HepG2 (cell line): ENCODE measurements at regions not wholly inside any gene's neighbourhood (a gene's known extent, or its start where the extent isn't known, plus 50 kb on each side); places are given as distances from the start of the nearest gene placed in this dataset.

Experiments used
- ATAC-seq: fragments of 200-7000 bp; cut with Tn5 transposase; 3 replicates; pipeline ENCODE4 v1.9.1; 2020; ENCODE audit warnings: mild to moderate bottlenecking, moderate library complexity
- BruUV-seq: library from RNA; stranded (reverse); fragments of 400-500 nt; replicated peaks from 2 replicates; lab custom pipeline; 2021; lab: Mats Ljungman, UMichigan
- CTCF ChIA-PET: fragments of 300-600 bp; formaldehyde crosslinking; extraction: SDS; loops from one replicate; lab custom pipeline; 2021; ENCODE audit warnings: low total read pairs, inconsistent platforms, low intra/inter-chr PET ratio; lab: Yijun Ruan, JAX
- POLR2A ChIA-PET: fragments of 350-600 bp; sonication (Branson Sonifier 250); formaldehyde crosslinking; loops from one replicate; lab custom pipeline; 2020; ENCODE audit warnings: antibody characterized with exemption, inconsistent platforms; lab: Yijun Ruan, JAX
- DNase-seq: peaks from one replicate; pipeline ENCODE4 v3.0.0-alpha.2; 2015; ENCODE audit warnings: low spot score
- FAIRE-seq: peaks from 3 replicates; lab custom pipeline; 2011; peaks lifted over from hg19 to GRCh38; lab: Jason Lieb, UNC
- H2AFZ ChIP-seq: one replicate; pipeline ENCODE4 v1.6.1; 2011; ENCODE audit warnings: low read length, inconsistent platforms
- H3K27ac ChIP-seq: fragments of 300-600 bp; 3 replicates; pipeline ENCODE4 v1.8.0; 2011; ENCODE audit warnings: mixed run types, mild to moderate bottlenecking, mixed read lengths, low read length, inconsistent platforms; ENCODE audit not compliant: insufficient read depth; ENCODE audit errors: extremely low read length
- H3K27me3 ChIP-seq, 2 experiments: fragments of 200-600 bp in 1 of 2; 2 replicates in 1 of 2; 3 replicates in 1 of 2; pipeline versions ENCODE4 v1.6.0 to v1.8.0; 2011; ENCODE audit warnings: low read length in 2 of 2, mild to moderate bottlenecking in 2 of 2, moderate library complexity in 2 of 2, inconsistent platforms in 1 of 2; ENCODE audit not compliant: insufficient read depth in 2 of 2, control insufficient read depth in 1 of 2
- H3K36me3 ChIP-seq, 2 experiments: fragments of 200-600 bp in 1 of 2; replicated peaks in 1 of 2; 2 replicates in 1 of 2; 3 replicates in 1 of 2; pipeline versions ENCODE4 v1.5.1 to v1.8.0; 2011; ENCODE audit warnings: low read length in 2 of 2, inconsistent platforms in 1 of 2; ENCODE audit not compliant: insufficient read depth in 2 of 2, control insufficient read depth in 1 of 2
- H3K4me1 ChIP-seq: 2 replicates; pipeline ENCODE4 v1.5.1; 2012; ENCODE audit warnings: low read length, inconsistent platforms; ENCODE audit not compliant: insufficient read depth
- H3K4me2 ChIP-seq: 2 replicates; pipeline ENCODE4 v1.6.0; 2011; ENCODE audit warnings: low read depth, low read length, inconsistent platforms
- H3K4me3 ChIP-seq, 3 experiments: fragments of 200-600 bp in 1 of 3; sonication (generic), shearing (Covaris generic) in 1 of 3; replicated peaks in 1 of 3; 2 replicates each; pipeline ENCODE4 v1.5.1; 2011 to 2016; ENCODE audit warnings: low read length in 3 of 3, inconsistent platforms in 2 of 3, low read depth in 2 of 3, mild to moderate bottlenecking in 2 of 3, control low read depth in 1 of 3, mixed read lengths in 1 of 3; ENCODE audit not compliant: insufficient read depth in 1 of 3
- H3K79me2 ChIP-seq: one replicate; pipeline ENCODE4 v1.6.1; 2011; ENCODE audit warnings: low read length, inconsistent platforms; ENCODE audit not compliant: insufficient read depth
- H3K9ac ChIP-seq: 2 replicates; pipeline ENCODE4 v1.6.0; 2011; ENCODE audit warnings: mild to moderate bottlenecking, low read depth, low read length, inconsistent platforms; ENCODE audit not compliant: insufficient read depth
- H3K9me3 ChIP-seq: 2 replicates; pipeline ENCODE4 v1.5.1; 2012; ENCODE audit warnings: mild to moderate bottlenecking, low read length
- H4K20me1 ChIP-seq: 2 replicates; pipeline ENCODE4 v1.6.0; 2011; ENCODE audit warnings: inconsistent platforms, mild to moderate bottlenecking, low read length, moderate library complexity; ENCODE audit not compliant: insufficient read depth
- ATF5 ChIP-seq: sonication (generic); formaldehyde crosslinking; IDR thresholded peaks from 2 replicates; pipeline ENCODE4 v1.4.0; 2020; ENCODE audit warnings: mild to moderate bottlenecking, low read depth, missing genetic modification reagents
- DNMT1 ChIP-seq: sonication (generic); formaldehyde crosslinking; IDR thresholded peaks from 2 replicates; pipeline ENCODE4 v1.5.1; 2020; ENCODE audit warnings: mild to moderate bottlenecking, missing genetic modification reagents
- GABPB1 ChIP-seq: IDR thresholded peaks from 2 replicates; pipeline ENCODE4 v1.6.1; 2016; ENCODE audit warnings: mild to moderate bottlenecking, missing genetic modification reagents, moderate library complexity, missing compliant biosample characterization
- HOXD1 ChIP-seq: sonication (generic); formaldehyde crosslinking; IDR thresholded peaks from 2 replicates; pipeline ENCODE4 v1.5.0; 2020; ENCODE audit warnings: missing genetic modification reagents
- NCOA1 ChIP-seq: sonication (generic); formaldehyde crosslinking; IDR thresholded peaks from 2 replicates; pipeline ENCODE4 v1.9.0; 2021; ENCODE audit warnings: missing genetic modification reagents
- PRDM10 ChIP-seq: sonication (generic); formaldehyde crosslinking; IDR thresholded peaks from 2 replicates; pipeline ENCODE4 v1.4.0; 2020; ENCODE audit warnings: low read depth, missing genetic modification reagents
- SIN3B ChIP-seq: fragments of 150-350 bp; IDR thresholded peaks from 2 replicates; pipeline ENCODE4 v1.6.1; 2014; ENCODE audit warnings: low read length
- THAP7 ChIP-seq: sonication (generic); formaldehyde crosslinking; IDR thresholded peaks from 2 replicates; pipeline ENCODE4 v1.8.1; 2023; ENCODE audit warnings: mild to moderate bottlenecking, missing genetic modification reagents
- ZBTB44 ChIP-seq: sonication (generic); formaldehyde crosslinking; IDR thresholded peaks from 2 replicates; pipeline ENCODE4 v1.4.0; 2020; ENCODE audit warnings: missing genetic modification reagents
- ZNF333 ChIP-seq: sonication (generic); formaldehyde crosslinking; IDR thresholded peaks from 2 replicates; pipeline ENCODE4 v1.4.0; 2020; ENCODE audit warnings: mild to moderate bottlenecking, missing genetic modification reagents, borderline replicate concordance
- ZSCAN25 ChIP-seq: sonication (generic); formaldehyde crosslinking; IDR thresholded peaks from 2 replicates; pipeline ENCODE4 v1.8.0; 2022; ENCODE audit warnings: mild to moderate bottlenecking, missing genetic modification reagents
- WGBS: methylation state at CpG from one replicate; pipeline ENCODE4 v1.1.6; 2017; ENCODE audit warnings: low lambda C conversion rate; 5-methylcytosine and 5-hydroxymethylcytosine counted together
- in situ Hi-C: cut with HindIII; loops from 2 replicates; pipeline ENCODE4 v1.10.0; 2017; ENCODE audit warnings: low pct_unique_long_range_greater_than_20kb; ENCODE audit not compliant: extremely low pct_ligation_motif_present
- intact Hi-C: fragments of 100-400 bp; cut with micrococcal nuclease; formaldehyde crosslinking; loops from one replicate; pipeline ENCODE4 v1.10.0; 2022; ENCODE audit not compliant: unreplicated experiment
- TF ChIP-seq, protein P1 (sequence below): sonication (generic); formaldehyde crosslinking; IDR thresholded peaks from 2 replicates; pipeline ENCODE4 v1.5.0; 2020; ENCODE audit warnings: missing genetic modification reagents
- TF ChIP-seq, protein P2 (sequence below): sonication (generic); formaldehyde crosslinking; IDR thresholded peaks from 2 replicates; pipeline ENCODE4 v1.4.0; 2020; ENCODE audit warnings: missing genetic modification reagents, low read depth, mild to moderate bottlenecking, borderline replicate concordance

DNA sequence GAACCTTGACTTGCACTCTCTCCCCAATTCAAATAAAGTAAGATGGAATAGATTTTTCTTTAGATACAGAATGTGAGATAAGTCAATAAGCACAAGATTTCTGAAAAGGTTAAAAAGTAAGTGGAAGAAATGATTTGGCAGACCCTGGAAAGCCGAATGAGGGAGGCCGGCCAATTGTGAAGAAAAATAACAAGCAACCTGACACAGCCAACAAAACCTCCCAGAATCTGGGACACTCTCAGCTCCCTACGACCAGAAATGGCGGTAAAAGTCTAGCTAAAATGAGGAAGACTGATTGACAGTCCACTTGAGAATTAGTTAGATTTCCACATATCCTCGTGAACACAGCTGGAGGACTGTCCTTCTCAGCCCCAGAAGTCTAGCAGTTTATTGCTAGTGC lies 85.4 kb downstream of the KLF12 start (continued):
- TF ChIP-seq PRDM10 (CRISPR knock-in tag): no peak
- TF ChIP-seq, all 625 proteins: peak for 0

DNA sequence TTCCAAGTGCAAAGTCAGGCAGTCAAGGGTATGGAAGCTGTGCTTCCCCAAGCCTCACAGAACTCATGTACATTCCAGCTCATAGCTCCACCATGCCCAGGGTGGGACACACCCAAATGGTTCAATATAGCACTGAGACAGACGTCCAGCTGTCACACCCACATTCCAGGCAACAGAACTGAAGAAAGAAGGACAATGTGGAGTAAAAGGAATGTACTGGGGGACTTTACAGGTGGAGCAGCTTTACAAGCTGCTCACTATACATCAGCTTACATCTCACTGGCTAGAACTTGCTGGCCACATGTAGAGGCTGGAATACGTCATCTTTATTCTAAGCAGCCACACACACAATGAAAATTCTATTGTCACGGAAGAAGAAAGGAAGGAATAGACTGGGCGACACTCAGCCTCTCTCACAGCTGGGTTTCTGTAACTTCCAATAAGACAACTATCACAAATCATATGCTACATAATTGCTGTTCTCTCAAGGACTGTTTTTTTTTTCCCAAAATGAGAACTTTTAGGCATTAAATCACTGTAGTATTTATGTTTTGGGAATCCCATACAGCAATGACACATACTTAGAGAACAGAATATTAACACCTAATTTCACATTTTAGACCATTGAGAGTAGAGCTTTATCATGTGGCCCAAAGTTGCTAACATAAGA lies 86.1 kb downstream of the KLF12 start:
- H3K27ac ChIP-seq: no peak overlapping the region
- 75% methylated on average over 4 of the region's 4 CpGs for WGBS
- POLR2A ChIA-PET: no interaction called here
- FAIRE-seq (no peak), DNase-seq (no peak), ATAC-seq (no peak)
- no TSS peak for BruUV-seq
- H2AFZ ChIP-seq: no peak overlapping the region
- H3K4me3 ChIP-seq: no peak overlapping the region
- no peaks in the 10 kb centered on the region for H3K79me2 ChIP-seq
- H3K36me3 ChIP-seq: no peaks in the 10 kb centered on the region
- no peak overlapping the region for H3K4me2 ChIP-seq
- H3K9ac ChIP-seq: no peak overlapping the region
- in situ Hi-C loops (no loop called here), intact Hi-C loops (no loop called here)
- CTCF ChIA-PET: no interaction called here
- H3K9me3 ChIP-seq: no peaks in the 10 kb centered on the region
- H3K27me3 ChIP-seq: no peaks in the 10 kb centered on the region
- H3K4me1 ChIP-seq: 0 out of 2 replicates have a peak, but pooled peaks cover 6% of the 10 kb centered on the region
- H4K20me1 ChIP-seq: no peaks in the 10 kb centered on the region
- no peak for TF ChIP-seq ZSCAN25
- no peak for TF ChIP-seq GABPB1 (CRISPR knock-in tag)
- TF ChIP-seq, protein P1, sequence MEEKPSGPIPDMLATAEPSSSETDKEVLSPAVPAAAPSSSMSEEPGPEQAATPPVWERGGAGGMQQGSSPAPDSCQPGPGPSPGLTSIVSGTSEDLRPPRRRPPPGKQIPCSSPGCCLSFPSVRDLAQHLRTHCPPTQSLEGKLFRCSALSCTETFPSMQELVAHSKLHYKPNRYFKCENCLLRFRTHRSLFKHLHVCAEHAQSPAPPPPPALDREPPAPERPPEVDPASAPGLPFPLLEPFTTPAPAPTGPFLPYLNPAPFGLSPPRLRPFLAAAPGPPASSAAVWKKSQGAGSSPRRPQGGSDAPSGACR (CRISPR knock-in tag): no peak
- no peak for TF ChIP-seq HOXD1 (CRISPR knock-in tag)
- no peak for TF ChIP-seq ZBTB44 (CRISPR knock-in tag)
- no peak for TF ChIP-seq ATF5 (CRISPR knock-in tag)
- TF ChIP-seq, protein P2, sequence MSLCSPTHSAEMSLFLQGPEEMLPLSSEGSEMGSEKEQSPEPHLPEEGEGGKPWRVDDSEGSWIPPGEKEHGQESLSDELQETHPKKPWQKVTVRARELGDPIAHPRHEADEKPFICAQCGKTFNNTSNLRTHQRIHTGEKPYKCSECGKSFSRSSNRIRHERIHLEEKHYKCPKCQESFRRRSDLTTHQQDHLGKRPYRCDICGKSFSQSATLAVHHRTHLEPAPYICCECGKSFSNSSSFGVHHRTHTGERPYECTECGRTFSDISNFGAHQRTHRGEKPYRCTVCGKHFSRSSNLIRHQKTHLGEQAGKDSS (CRISPR knock-in tag): no peak
- TF ChIP-seq ZNF333 (CRISPR knock-in tag): no peak
- TF ChIP-seq SIN3B: no peak
- TF ChIP-seq DNMT1 (CRISPR knock-in tag): no peak
- no peak for TF ChIP-seq THAP7 (CRISPR knock-in tag)
- no peak for TF ChIP-seq NCOA1 (CRISPR knock-in tag)
